22Rv1 (cell line): ENCODE measurements at regions not wholly inside any gene's neighbourhood (a gene's known extent, or its start where the extent isn't known, plus 50 kb on each side); places are given as distances from the start of the nearest gene placed in this dataset.

Source experiments
- CTCF ChIP-seq: fragments of 450-650 bp; IDR thresholded peaks from 2 replicates; pipeline ENCODE4 v1.5.1; 2017; ENCODE audit warnings: mild to moderate bottlenecking
- ZFX ChIP-seq: fragments of 450-650 bp; IDR thresholded peaks from 2 replicates; pipeline ENCODE4 v1.6.1; 2017; ENCODE audit warnings: antibody characterized with exemption, borderline replicate concordance

DNA sequence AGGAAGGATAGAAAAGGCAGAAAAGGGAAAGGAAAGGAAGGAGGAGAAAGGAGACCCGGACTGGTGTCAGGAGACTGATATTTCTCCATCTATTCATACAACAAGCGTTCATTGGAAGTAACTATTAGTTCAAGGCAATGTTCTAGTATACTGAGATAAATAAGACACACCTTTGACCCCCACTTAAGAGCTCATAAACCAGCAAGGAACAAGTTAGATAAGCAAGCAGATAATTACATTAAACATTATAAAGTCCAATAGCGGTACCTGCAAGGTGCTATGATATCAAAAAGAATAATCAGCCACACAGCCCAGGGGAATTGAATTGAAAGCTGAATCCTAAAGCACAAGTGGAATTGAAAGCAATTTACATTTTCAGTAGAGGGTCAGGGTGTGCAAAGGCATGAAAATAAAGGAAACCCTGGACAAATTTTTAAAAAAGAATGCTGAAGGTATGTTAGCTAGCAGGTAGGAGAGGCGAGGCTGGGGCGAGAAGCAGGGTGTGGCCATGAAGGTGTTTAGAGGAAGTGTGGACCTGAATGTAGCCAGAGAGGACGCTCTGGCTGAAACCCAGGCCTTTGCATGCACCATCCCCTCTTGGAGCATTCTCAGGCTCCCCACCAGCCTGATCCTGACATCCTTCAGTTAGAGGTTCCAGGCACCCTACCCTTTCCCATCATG, 200.0 kb downstream of the SETD4 start:
- TF ChIP-seq CTCF (no peak), ZFX (no peak)
